ENCODE measurements at regions not wholly inside any gene's neighbourhood (a gene's known extent, or its start where the extent isn't known, plus 50 kb on each side); places are given as distances from the start of the nearest gene placed in this dataset.
"Not testable (repeated sequence)": the region's sequence is repeated elsewhere in the genome, so short reads cannot be mapped to it uniquely, and the experiment has no call there.

GRCh38 chr5:118107246-118107645 lies 881.1 kb downstream of the DTWD2 start:
- in situ Hi-C loops (cut with HindIII; ENCODE audit: low sequenced_read_pairs), result not testable (repeated sequence)

DNA sequence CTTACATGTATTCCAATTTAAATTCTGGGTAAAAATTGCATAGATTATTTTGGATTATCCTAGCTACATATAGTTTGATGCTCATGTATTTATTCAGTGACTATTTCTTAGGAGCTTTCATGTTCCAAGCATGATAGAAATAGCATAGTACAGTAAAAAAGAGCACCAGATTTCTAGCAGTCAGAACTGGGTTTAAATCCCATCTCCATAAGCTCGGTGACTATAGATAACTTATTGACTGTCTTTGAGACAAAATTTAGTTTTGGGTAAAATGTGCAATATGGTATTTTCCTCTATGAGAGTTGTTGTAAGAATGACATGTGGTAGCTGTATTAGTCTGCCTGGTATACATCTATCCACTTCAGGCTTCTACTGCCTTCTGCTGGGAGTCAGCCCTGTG lies 889.6 kb downstream of the DTWD2 start:
- in situ Hi-C loops (cut with HindIII; ENCODE audit: low sequenced_read_pairs), result no loop called here

DNA sequence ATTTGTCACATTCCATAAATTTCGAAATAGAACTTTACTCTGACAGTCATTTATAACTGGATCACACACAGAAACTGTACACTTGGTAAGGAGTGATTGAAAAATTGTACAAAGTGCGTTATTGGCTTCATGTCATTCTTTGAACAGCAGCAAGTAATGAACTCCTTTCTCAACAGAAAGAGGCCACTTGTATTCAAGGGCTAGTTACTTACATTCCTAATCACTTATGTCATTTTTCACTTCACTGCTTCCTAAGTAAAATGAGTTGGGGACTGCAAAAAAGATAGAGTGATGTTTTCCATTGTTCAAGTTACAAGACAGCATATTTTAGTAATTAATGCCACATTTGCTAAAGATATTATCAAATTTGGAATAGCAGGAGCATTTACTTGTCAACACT lies 893.2 kb downstream of the DTWD2 start:
- in situ Hi-C loops (cut with HindIII; ENCODE audit: low sequenced_read_pairs), result no loop called here

- in situ Hi-C loops (cut with HindIII; ENCODE audit: low sequenced_read_pairs), result no loop called here
Observed at GRCh38 chr5:118088448-118088847, 899.9 kb downstream of the DTWD2 start.

DNA sequence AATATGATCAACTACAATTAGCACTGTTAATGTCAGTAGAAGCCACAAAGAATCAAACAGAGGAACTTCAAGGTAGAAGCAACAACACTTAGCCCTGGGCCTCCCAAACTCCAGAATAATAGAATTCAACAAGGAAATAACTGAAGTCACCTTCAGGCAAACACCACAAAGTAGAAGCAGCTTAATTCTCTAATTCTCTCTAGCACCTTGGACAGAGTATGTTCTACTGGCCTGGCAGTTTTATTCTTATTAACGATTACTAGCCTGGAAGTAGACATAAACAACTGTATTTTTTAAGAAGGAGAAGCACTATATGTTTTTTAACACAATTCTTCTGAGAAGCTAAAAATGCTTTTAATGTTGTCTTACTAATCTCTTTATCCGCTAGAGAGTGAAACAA lies 911.9 kb downstream of the DTWD2 start:
- in situ Hi-C loops (cut with HindIII; ENCODE audit: low sequenced_read_pairs), result no loop called here

DNA sequence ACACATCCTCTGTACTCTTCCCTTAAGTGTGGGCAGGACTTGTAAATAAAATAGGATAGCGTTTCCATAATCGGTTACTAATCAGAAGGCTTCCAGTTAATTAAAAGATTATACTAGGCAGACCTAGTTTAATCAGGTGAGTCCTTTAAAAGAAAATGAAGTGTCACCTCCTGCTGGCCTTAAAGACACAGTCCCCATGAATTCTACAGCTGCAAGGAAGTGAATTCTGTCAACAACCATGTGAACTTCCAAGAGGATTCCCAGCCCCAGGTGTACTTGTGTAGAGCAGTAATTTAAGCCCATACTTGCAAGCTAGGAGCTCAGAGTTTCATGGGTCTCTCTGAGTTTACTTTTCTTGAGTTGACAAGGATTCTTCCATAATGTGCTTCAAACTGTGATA lies 918.3 kb downstream of the DTWD2 start:
- in situ Hi-C loops (cut with HindIII; ENCODE audit: low sequenced_read_pairs), result no loop called here

DNA sequence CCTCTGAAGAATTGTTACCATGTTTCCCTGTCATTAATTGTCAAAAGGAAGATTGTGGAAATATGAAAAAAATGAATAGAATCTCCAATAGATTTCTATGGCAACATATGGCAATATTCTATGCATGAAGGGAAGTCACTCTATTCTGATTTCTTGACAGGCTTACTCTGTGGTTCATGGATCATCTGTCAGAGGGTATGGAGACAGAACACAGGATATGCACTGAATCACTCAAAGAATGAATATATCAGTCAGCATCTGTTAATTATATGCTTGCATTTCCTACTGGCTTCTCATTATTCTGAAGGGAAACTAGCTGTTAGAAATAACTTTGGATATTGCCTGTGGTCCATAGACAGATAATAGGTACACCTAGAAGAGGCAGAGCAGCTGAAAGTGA lies 918.9 kb downstream of the DTWD2 start:
- in situ Hi-C loops (cut with HindIII; ENCODE audit: low sequenced_read_pairs), result no loop called here

DNA sequence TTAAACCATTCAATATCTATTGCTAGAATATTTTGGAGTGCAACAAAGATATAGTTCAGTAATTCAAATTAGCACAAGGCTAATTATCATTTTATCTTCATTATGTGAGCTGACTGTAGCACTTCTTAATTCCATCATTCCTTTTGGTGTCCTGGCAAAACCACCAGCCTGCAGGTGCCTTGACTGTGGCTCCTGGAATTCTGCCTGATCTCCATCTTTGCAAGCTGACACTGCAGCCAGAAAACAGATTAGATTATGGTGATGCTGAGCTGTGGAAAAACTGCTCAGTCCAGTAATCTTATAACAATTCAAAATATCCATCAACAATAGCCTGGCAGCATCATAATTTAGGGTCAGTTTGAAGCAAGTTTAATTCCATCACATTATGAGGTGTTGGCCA lies 919.5 kb downstream of the DTWD2 start:
- in situ Hi-C loops (cut with HindIII; ENCODE audit: low sequenced_read_pairs), result no loop called here

DNA sequence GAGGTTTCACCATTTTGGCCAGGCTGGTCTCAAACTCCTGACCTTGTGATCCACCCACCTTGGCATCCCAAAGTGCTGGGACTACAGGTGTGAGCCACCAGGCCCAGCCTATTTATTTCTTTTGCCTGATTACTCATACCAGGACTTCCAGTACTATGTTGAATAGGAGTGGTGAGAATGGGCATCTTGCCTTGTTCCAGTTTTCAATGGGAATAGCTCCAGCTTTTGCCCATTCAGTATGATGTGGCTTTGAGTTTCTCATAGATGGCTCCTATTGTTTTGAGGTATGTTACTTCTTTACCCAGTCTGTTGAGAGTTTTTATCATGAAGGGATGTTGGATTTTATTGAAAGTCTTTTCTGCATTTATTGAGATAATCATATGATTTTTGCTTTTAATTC lies 924.5 kb downstream of the DTWD2 start:
- in situ Hi-C loops (cut with HindIII; ENCODE audit: low sequenced_read_pairs), result not testable (repeated sequence)

- in situ Hi-C loops (cut with HindIII; ENCODE audit: low sequenced_read_pairs), result no loop called here
Observed at GRCh38 chr5:118060833-118061232, 927.5 kb downstream of the DTWD2 start.

GRCh38 chr5:118052503-118052902 lies 935.8 kb downstream of the DTWD2 start:
- in situ Hi-C loops (cut with HindIII; ENCODE audit: low sequenced_read_pairs), result no loop called here

DNA sequence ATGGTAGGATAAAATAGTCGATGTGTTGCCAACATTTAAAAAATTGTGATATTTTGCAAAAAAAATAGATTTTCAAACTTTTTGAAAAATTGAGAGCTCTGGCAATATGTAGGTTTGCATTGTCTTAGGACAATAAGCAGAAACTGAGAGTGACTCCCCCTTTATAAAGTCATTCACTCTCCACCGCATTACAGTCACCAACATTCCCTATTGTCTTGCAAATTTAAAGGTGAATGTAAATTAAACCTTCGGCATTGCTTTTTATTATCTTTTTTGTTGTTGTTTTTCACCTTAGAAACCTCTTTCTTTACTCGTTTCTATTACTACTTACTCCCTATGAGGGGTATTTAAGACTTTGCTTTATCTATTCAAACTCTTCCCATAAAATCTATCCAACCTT lies 944.2 kb downstream of the DTWD2 start:
- in situ Hi-C loops (cut with HindIII; ENCODE audit: low sequenced_read_pairs), result no loop called here

- in situ Hi-C loops (cut with HindIII; ENCODE audit: low sequenced_read_pairs), result no loop called here
Observed at GRCh38 chr5:118043531-118043930, 944.8 kb downstream of the DTWD2 start.

DNA sequence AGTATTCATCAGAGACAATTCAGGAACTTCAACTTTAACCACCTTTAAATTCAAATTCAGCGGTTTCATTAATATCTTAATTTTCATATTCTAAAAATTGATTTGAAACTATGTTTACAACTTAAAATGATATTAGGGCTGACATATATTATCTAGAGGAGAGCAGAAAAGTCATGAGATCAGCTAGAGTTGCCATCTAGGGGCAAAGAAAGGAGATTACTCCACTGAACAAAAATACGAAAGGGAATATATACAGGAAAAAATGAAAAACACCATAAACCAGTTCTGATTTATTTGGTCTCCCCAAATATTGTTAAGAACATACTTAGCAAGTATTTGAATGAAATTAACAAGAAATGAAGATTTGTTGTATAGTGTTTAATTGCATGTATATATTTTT lies 946.3 kb downstream of the DTWD2 start:
- in situ Hi-C loops (cut with HindIII; ENCODE audit: low sequenced_read_pairs), result no loop called here

DNA sequence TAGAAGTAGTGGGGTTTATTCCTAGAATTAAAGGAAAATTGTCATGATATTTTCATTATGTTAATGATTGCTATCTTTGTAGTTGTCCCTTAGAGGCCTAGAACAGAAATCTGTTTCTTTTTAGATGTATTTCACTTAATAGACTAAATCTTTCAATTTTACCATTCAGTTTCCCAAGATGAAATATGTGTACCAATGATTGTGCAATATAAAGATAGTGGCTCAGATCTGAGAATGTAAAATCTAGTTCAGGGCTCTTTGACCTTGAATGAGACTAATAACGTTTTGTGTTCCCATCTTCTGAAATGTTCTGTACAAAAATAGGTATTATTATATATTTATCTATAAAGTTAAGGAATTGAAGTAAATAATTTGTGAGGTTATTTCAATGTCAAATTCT lies 947.9 kb downstream of the DTWD2 start:
- in situ Hi-C loops (cut with HindIII; ENCODE audit: low sequenced_read_pairs), result no loop called here

DNA sequence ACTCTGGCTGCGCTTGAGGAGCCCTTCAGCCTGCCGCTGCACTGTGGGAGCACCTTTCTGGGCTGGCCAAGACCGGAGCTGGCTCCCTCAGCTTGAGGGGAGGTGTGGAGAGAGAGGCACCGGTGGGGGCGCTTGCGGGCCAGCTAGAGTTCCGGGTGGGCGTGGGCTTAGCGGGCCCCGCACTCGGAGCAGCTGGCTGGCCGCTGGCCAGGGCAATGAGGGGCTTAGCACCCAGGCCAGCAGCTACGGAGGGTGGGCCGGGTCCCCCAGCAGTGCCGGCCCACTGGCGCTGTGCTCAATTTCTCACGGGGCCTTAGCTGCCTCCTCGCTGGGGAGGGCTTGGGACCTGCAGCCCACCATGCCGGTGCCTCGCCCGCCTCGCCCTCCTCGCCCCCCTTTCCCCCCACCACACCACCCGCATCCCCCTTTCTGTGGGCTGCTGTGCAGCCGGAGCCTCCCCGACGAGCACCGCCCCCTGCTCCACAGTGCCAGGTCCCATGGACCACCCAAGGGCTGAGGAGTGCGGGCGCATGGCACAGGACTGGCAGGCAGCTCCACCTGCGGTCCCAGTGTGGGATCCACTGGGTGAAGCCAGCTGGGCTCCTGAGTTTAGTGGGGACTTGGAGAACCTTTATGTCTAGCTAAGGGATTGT lies 954.5 kb downstream of the DTWD2 start:
- in situ Hi-C loops (cut with HindIII; ENCODE audit: low sequenced_read_pairs), result no loop called here

GRCh38 chr5:118029807-118030206 lies 958.5 kb downstream of the DTWD2 start:
- in situ Hi-C loops (cut with HindIII; ENCODE audit: low sequenced_read_pairs), result no loop called here

DNA sequence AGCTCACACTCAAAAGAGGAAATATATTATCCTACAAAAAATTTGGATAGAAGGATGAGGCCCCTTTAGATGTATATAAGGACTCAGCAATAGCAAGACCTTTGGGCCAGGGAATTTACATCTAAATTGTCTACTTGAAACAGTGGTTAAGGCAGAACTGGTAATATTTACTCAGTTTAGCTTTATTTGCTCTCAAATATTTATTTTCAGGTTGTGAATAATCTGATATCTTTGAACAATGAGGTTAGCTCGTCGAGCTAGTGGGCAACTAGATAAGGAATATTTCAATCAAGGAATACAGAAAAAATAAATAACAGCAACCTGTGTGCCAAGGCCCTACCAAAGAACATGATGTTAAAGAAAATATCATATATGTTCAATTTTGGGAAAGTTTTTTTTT lies 966.3 kb downstream of the DTWD2 start:
- in situ Hi-C loops (cut with HindIII; ENCODE audit: low sequenced_read_pairs), result no loop called here

GRCh38 chr5:118017536-118017935 lies 970.8 kb downstream of the DTWD2 start:
- in situ Hi-C loops (cut with HindIII; ENCODE audit: low sequenced_read_pairs), result no loop called here

DNA sequence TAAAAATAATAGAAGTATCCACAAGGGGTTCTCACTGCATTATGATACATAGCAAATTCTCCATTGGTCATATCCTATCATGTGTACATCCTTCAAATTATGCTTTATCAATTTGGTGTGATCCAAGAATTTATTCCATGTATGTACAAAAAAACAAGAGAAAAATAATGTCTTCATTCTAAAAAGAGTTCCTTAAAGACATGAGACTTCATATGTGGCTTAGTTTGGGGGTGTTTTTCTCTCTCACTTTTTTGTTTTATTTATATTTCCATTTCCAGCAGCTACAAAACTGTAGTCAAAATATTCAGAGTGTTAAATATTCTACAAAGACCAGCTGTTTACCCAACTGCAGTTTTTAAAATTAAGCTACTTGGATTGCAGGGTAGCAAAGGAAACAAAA lies 972.0 kb downstream of the DTWD2 start:
- in situ Hi-C loops (cut with HindIII; ENCODE audit: low sequenced_read_pairs), result no loop called here

DNA sequence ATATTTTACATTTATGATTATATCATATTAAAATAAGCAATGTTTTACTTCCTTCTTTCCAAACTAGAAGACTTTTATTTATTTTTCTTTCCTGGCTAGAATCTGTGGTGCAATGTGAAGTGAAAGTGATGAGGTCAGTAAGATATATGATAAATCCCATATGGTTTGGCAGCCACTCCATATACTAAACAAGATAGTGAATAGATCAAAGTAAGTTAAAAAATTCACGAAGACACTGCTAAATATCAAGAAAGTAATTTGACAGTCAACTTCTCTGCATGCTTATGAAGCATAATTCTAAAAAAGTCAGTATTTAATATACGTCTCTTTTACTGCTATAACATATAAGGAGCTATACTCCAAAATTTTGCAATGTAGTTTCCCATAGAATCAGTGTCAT lies 972.8 kb downstream of the DTWD2 start:
- in situ Hi-C loops (cut with HindIII; ENCODE audit: low sequenced_read_pairs), result no loop called here

GRCh38 chr5:118009741-118010297 lies 978.5 kb downstream of the DTWD2 start:
- in situ Hi-C loops (cut with HindIII; ENCODE audit: low sequenced_read_pairs), result no loop called here

DNA sequence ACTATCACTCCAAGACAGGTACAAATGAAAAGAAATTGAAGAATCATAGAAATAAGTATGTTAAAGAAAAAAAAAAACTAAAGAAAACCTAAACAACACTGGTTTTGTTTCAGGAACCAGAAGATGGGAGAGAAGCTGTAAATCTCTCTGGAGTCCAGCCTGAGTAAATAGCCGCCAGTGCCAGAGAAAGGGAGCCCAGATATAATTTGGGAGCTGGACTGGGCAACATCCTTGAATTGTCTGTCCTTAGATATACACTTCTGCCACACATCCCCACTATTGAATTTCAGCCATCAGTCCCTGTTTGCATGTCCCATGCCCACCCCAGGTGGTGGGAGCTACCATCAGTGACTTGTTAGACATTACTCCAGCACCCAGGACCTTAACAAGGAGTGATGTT lies 979.6 kb downstream of the DTWD2 start:
- in situ Hi-C loops (cut with HindIII; ENCODE audit: low sequenced_read_pairs), result no loop called here

Data from endothelial cell of hepatic sinusoid (primary cell).